ENCODE measurements at regions not wholly inside any gene's neighbourhood (a gene's known extent, or its start where the extent isn't known, plus 50 kb on each side); places are given as distances from the start of the nearest gene placed in this dataset.

GRCh38 chr13:31067416-31068118 lies 94.1 kb downstream of the HSPH1 start:
- Histone ChIP-seq H3K79me2 (ENCODE audit: control insufficient read depth, insufficient read depth, low read length) (no peaks in the 10 kb centered on the region), H3K27ac (ENCODE audit: extremely low read depth, low read depth, low read length) (no peak overlapping the region), H3K4me3 (no peak overlapping the region), H3K9ac (ENCODE audit: insufficient read depth in 1 of 2, low read depth in 2 of 2, low read length in 2 of 2) (no peak overlapping the region), H3K36me3 (ENCODE audit: control insufficient read depth, insufficient read depth, low read length) (no peaks in the 10 kb centered on the region), H3K27me3 (ENCODE audit: control insufficient read depth in 2 of 2, insufficient read depth in 2 of 2, low read length in 2 of 2) (no peaks in the 10 kb centered on the region; a peak in 2 of 5 replicates), H2AFZ (ENCODE audit: low read depth, low read length) (no peak overlapping the region), H3K9me3 (replicated peaks; ENCODE audit: control insufficient read depth, insufficient read depth, low read depth, low read length) (no peaks in the 10 kb centered on the region), H4K20me1 (replicated peaks; ENCODE audit: control insufficient read depth, insufficient read depth, low read length) (no peaks in the 10 kb centered on the region), H3K4me2 (ENCODE audit: insufficient read depth, low read length) (no peak overlapping the region), H3K4me1 (replicated peaks in 1 of 2; ENCODE audit: control insufficient read depth in 2 of 2, insufficient read depth in 2 of 2, low read length in 2 of 2) (no peaks in the 10 kb centered on the region), H3K9me1 (ENCODE audit: control insufficient read depth, insufficient read depth, low read length) (no peaks in the 10 kb centered on the region)
- ATAC-seq (no peak), FAIRE-seq (no peak), DNase-seq (ENCODE audit: extremely low read depth in 1 of 4, low spot score in 3 of 4) (no peak)
- ChIA-PET CTCF (ENCODE audit: low intra/inter-chr PET ratio) (no interaction called here), POLR2A (no interaction called here)
- BruUV-seq (replicated peaks) = no TSS peak
- under 1% methylated on average over 8 of the region's 8 CpGs for WGBS (ENCODE audit: insufficient coverage, low coverage, missing lambda C conversion rate)
- intact Hi-C loops (cut with micrococcal nuclease) = no loop called here
- in situ Hi-C loops (cut with MboI) = no loop called here
- TF ChIP-seq ZNF561 (CRISPR knock-in tag; conservative IDR thresholded peaks at IDR 0.05) (no peak), TCF3 (CRISPR knock-in tag; IDR thresholded peaks at IDR 0.05) (no peak), MAX (CRISPR knock-in tag; IDR thresholded peaks at IDR 0.05) (no peak), ZNF668 (CRISPR knock-in tag; IDR thresholded peaks at IDR 0.05) (no peak), CBFA2T3 (IDR thresholded peaks at IDR 0.05) (no peak), E2F6 (IDR thresholded peaks at IDR 0.05; ENCODE audit: borderline replicate concordance in 1 of 2, extremely low read depth in 1 of 2, insufficient read depth in 1 of 2, insufficient read length in 1 of 2, low read depth in 1 of 2, low read length in 1 of 2, poor library complexity in 1 of 2, severe bottlenecking in 1 of 2) (no peak), WHSC1 (IDR thresholded peaks at IDR 0.05; ENCODE audit: low read length) (no peak), ZFP36 (IDR thresholded peaks at IDR 0.05; ENCODE audit: low read depth, low read length, partially characterized antibody) (no peak), RFX7 (CRISPR knock-in tag; IDR thresholded peaks at IDR 0.05) (no peak), CHD1 (IDR thresholded peaks at IDR 0.05; ENCODE audit: low read length) (no peak), NONO (IDR thresholded peaks at IDR 0.05; ENCODE audit: low read depth in 2 of 2, low read length in 1 of 2) (no peak), ZNF778 (CRISPR knock-in tag; IDR thresholded peaks at IDR 0.05) (no peak), REST (IDR thresholded peaks at IDR 0.05; ENCODE audit: borderline replicate concordance) (no peak), REST (CRISPR knock-in tag; IDR thresholded peaks at IDR 0.05; ENCODE audit: low read depth) (no peak), ZNF24 (IDR thresholded peaks at IDR 0.05) (no peak)

Data from K562 (cell line).